KOPT-K1 (cell line): ENCODE measurements at regions not wholly inside any gene's neighbourhood (a gene's known extent, or its start where the extent isn't known, plus 50 kb on each side); places are given as distances from the start of the nearest gene placed in this dataset.

Source experiments
- H3K27ac ChIP-seq: fragments of 200-600 bp; sonication (generic); 2 replicates; pipeline ENCODE4 v1.5.1; 2016; ENCODE audit warnings: antibody characterized with exemption, mild to moderate bottlenecking, low read depth, low read length; ENCODE audit not compliant: poor library complexity, severe bottlenecking
- H3K36me3 ChIP-seq: fragments of 200-600 bp; sonication (generic); 2 replicates; pipeline ENCODE4 v1.5.1; 2017; ENCODE audit warnings: antibody characterized with exemption, mild to moderate bottlenecking, low read length, moderate library complexity; ENCODE audit not compliant: insufficient read depth
- H3K9me3 ChIP-seq: fragments of 200-600 bp; sonication (generic); 2 replicates; pipeline ENCODE4 v1.5.1; 2017; ENCODE audit warnings: antibody characterized with exemption, low read length, mild to moderate bottlenecking; ENCODE audit not compliant: insufficient read depth, poor library complexity, severe bottlenecking

DNA sequence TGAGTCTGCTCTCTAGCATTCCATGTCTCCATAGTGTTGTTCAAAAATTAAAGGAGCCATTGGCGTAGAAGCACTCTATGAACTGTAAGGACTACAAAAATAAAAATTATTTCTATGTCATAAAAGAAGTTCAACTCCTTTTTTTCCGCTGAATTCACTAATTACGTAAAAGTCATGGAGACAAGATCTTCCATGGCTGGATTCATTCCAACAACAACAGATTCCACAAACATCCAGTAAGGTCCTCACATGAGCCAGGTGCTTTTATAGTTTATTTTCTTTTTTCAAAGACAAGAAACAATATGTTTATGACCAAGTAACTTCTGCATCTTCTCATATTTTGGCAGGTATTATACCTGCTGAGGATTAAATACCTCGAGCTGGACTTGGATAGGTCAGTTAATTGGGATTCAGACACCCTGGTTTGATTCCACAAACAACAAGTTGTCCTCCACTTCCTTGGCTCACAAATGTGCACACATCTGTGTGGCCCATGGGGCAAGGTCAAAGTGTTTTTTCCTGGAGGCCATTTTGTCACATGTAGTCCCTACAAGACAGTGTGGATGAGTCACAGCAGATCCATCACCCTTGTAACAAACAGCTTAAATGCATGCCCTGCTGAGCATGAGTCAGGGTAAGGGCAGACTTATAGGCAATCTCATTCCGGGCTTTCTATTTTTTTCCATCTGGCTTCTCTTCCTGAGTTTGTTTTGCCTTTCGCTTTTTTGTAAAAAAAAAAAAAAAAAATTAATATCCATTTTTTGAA, 475.6 kb downstream of the COG6 start:
- H3K9me3 ChIP-seq: no peaks in the 10 kb centered on the region
- H3K27ac ChIP-seq: no peak overlapping the region
- no peaks in the 10 kb centered on the region for H3K36me3 ChIP-seq

DNA sequence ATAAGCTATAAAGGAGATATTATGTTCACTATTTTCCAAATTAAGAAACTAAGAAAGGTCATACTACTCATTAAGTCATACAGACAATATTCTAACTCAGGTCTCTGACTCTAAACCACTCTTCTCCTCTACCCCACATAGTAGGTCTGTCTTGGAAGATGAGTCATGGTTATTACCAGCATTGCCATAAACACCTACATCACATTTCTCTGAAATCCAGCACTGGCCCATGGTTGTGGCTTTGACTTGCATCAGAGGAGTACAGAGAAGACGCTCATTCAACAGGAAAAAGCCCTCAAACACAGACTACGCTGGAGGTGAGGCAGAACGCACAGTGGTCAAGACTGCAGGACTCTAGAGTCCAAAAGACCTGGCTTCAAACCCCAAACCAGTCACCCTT, 476.8 kb downstream of the COG6 start:
- no peaks in the 10 kb centered on the region for H3K36me3 ChIP-seq
- H3K27ac ChIP-seq: no peak overlapping the region
- H3K9me3 ChIP-seq: no peaks in the 10 kb centered on the region

DNA sequence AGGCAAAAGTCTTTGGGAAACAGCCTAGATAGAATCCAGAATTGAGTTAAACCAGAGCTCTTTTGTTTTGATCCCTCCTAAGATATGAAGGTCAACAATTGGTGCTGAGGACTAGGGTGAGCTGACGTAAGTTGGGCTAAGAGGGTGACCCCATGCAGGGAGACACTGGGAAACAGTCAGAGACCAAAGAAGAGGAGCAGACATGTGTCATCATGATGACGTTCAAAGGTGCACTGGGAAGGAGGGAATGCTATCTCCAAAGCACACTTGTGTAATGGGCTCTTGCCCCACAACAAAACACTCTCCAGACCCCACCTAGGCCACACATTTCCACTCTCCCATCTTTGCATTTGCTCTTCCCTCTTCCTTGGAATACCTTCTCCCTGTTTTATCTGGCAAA, 481.4 kb downstream of the COG6 start:
- Histone ChIP-seq H3K36me3 (no peaks in the 10 kb centered on the region), H3K9me3 (no peaks in the 10 kb centered on the region), H3K27ac (no peak overlapping the region)

DNA sequence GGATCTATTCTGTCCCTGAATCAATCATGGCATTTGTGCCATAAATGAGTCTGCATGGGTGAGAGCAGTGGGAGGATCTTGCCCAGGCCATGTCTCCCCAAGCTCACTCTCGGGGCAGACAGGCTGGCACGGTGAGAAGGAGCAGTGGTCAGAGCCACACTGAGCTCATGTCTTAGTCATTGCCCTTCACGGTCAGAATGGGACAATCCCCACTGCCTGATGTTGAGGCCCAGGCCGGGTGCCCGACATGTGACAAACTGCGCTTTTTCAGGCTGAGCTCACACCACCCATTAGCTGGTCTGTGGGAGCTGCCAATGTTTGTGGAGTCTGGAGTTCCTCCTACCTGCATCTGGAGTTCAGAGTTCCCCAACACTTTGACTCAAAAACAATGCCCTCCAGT, 481.9 kb downstream of the COG6 start:
- no peaks in the 10 kb centered on the region for H3K36me3 ChIP-seq
- no peaks in the 10 kb centered on the region for H3K9me3 ChIP-seq
- H3K27ac ChIP-seq: no peak overlapping the region

DNA sequence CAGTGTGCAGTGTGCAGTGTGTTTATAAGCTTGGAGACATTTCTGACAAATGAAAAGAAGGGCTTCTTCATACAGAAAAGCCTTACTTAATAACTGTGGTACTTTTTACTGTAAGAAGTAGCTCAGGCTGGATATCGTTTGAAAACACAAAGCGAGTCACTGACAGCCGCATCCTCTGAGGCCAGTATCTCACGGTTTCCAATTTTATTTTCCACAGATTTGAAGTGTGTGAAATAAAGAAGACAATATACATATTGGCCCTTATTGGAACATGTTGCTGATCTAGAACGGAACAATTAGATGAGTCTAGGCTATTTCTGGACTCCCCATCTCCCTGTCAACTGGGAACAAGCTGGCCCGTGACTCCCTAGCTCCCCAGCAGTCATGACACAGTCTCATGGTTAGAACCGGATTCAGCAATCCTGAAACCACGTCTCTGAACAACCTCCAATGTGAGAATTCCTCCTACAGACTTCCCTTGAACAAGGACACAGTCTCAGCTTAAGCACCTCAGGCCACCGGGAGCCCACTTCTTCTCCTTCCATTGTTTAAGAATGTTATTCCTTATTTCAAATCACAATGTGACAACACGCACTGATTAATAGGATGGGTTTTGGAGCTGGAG, 484.5 kb downstream of the COG6 start:
- Histone ChIP-seq H3K27ac (no peak overlapping the region), H3K9me3 (no peaks in the 10 kb centered on the region), H3K36me3 (no peaks in the 10 kb centered on the region)

DNA sequence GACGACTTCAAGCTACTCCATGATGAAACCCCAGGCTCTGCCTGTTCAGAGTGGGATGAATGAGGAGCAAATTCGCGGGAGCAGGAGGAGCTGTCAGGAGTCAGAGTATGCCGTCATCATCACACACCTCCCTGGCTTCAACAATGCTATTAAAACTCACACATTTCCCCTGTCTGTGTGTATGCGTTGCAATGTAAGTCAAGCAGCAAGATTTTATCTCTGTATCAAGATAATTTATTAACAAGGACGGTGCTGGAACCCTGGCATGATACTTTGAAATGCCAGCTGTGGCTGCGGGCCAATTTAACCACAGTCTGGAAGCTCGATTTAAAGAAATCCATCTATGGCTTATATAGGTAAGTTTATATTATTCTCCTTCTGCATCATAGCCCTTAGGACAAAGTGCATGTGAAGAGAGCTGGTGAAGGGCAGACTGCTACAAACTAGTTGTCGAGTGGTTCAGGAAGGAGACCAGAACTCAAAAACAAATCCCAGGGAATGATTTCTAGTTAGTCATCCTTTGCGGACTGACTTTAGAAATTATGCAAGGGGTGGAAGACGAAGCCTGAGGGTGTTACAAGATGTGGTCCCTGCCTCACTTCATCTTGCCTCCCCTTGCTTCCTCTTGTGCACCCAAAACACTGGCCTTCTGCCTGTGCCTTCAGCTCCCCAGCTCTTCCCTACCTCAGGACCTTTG, 486.5 kb downstream of the COG6 start:
- H3K27ac ChIP-seq: no peak overlapping the region
- no peaks in the 10 kb centered on the region for H3K9me3 ChIP-seq
- H3K36me3 ChIP-seq: no peaks in the 10 kb centered on the region

DNA sequence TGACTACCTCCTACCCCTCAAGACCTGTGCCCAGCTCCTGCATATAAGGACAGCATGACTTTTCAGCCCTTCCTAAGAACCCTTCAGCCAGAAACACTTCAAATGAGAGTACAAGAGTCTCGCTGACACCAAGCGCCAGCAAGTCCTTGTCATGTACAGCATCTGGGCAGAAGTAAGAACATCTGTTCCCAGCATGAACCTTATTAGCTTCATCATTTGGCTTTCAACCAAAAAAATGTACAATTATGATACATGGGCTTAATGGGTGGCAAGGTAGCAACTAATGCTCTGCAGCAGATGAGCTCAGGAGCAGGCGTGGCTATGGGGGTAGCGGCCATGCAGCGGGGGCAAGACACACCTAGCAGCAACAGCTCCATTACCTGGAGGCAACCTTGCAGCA, 487.6 kb downstream of the COG6 start:
- Histone ChIP-seq H3K9me3 (no peaks in the 10 kb centered on the region), H3K36me3 (no peaks in the 10 kb centered on the region), H3K27ac (no peak overlapping the region)

DNA sequence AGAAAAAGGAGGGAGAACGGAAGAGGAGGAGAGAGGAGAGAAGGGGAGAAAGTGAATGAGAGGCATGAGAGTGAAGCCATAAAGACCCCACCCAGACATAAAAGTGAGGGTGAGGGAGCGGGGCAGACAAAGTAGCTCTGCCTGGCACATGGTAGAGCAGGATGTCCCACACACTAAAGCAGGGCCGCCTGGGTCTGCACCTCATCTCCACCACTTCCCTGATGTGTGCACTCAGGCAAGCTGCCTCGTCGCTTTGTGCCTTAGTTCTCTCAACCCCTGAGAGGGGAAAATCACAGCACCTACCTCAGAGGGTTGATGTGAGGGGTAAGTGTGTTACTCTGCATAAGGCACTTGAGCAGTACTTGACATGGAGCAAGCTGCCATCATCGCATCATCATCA, 488.1 kb downstream of the COG6 start:
- Histone ChIP-seq H3K9me3 (no peaks in the 10 kb centered on the region), H3K27ac (no peak overlapping the region), H3K36me3 (no peaks in the 10 kb centered on the region)

DNA sequence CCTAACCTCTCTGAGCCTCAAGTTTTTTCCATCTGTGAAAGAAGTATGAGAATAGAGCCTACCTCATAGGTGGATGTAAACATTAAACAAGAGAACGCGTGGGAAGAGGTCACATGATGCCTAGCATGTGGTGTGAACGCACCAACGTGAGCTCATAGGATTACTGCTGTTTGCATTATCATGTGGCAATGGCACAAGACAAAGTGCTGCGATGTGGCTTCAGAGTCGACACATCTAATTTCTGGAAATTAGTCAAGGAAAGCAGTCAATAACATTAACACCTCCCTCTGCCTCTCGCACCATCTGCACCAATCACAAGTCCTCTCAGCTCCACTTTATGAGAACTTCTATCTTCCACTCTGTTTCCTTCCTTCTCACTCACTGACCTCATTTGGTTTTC, 489.7 kb downstream of the COG6 start:
- Histone ChIP-seq H3K9me3 (no peaks in the 10 kb centered on the region), H3K36me3 (no peaks in the 10 kb centered on the region), H3K27ac (no peak overlapping the region)

DNA sequence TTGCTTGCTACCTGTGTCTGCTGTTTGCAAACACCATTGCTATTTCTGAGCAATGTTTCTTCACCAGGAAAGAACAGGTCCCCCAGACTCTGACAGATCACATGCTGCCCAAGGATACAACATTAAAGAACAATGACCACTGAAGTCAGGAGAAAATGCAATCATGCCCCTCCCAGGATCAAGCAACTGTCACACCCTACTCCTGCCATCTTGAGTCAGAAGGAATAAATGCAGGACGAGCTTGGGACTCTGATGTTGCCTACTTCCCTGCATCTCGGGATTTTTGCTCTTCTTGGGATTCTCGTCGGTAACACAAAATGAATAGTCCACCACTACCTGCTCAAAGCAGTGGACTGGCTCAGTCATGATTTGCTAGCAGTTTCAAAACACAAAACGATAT, 490.6 kb downstream of the COG6 start:
- Histone ChIP-seq H3K27ac (no peak overlapping the region), H3K36me3 (no peaks in the 10 kb centered on the region), H3K9me3 (no peaks in the 10 kb centered on the region)

DNA sequence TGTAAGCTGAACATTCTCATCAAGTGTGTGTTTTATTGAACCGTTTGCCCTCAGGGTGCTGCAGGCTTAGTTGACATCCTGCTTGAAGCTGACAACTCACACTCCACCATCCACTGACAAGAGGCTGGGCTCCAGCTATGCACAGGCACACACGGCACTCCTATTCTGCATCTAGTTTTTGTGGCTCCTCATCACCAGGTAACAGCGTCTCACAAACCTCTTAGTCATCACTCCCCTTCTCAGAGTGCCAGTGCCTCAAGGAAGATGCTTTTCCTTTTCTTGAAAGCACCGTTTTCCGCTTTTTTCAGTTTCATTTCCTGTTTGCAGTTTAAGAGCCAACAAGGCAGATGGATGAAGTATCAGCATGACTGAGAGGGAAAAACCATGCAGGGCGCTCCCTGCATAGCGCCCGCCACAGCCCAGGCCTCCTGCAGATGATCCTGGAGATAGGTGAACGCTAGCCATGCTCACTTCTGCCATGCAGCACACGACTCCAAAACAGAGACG, 491.2 kb downstream of the COG6 start:
- Histone ChIP-seq H3K36me3 (no peaks in the 10 kb centered on the region), H3K9me3 (no peaks in the 10 kb centered on the region)

DNA sequence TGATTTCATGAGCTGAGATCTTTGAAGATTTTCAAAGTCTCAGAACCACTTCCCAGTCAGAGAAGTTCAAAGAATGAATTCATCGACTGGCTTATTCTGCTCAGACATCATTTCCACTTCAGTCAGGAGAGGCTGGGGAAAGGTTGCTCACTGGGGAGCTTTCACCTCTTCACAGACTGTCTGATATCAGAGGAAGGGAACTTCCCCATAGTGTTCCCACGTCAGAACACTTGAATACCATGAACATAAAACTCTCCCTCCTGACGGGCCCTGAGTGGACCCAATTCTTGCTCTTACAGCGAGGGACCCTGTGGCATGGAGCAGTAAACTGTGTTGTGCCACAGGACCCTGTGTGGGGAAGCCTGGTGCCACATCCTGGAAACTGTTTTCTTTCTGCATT, 492.6 kb downstream of the COG6 start:
- Histone ChIP-seq H3K36me3 (no peaks in the 10 kb centered on the region), H3K9me3 (no peaks in the 10 kb centered on the region), H3K27ac (no peak overlapping the region)

More for the DNA sequence above, 491.2 kb downstream of the COG6 start:
- no peak overlapping the region for H3K27ac ChIP-seq

DNA sequence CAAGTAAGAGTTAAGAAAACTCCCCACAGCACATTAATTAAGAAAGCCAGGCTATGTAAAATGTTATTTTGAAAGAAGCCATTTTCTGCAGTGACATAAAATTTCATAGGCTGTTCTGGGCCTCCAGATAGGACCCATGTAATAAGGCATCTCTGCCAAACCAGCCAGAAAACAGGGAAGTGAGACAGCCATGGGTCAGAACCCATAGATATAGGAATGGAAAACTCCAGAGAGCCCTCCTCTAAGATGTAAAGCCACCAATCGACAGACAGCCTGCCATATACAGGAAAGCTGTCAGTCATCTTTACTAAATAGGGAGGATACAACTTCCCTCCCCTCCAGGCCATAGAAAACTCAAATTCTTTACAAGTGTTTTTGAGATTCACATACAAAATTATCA, 493.3 kb downstream of the COG6 start:
- Histone ChIP-seq H3K36me3 (no peaks in the 10 kb centered on the region), H3K9me3 (no peaks in the 10 kb centered on the region), H3K27ac (no peak overlapping the region)

DNA sequence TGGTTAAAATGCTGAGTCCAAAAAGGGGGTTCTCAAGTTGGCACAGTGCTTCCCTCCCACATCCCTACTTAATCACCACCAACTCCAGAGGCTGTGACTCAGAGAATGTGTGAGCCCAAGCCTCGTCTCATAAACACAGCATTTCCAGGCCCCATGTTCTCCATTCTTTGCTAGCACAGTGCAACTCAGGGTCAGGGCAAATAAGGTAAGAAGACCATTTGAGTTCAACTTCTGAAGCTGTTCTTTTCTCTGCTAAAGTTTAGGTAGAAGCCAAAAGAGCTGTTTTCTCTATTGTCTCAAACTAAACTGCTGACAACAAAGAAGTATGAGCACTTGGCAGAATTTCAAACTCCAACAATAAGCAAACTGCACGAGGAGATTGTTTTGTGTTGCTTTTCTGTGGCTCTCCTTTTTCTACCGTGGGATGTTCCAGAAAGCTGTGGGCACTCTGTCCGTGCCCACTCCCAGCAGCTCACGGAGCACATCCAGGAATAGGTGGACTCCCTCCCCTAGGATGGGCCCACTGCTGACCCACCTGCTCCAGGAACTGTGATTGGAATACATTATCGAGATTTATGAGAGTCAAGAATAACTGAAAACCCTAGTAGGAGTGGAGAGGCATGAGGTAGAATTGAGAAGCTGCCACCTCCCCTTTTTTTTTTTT, 494.3 kb downstream of the COG6 start:
- no peaks in the 10 kb centered on the region for H3K36me3 ChIP-seq
- H3K27ac ChIP-seq: no peak overlapping the region
- no peaks in the 10 kb centered on the region for H3K9me3 ChIP-seq

DNA sequence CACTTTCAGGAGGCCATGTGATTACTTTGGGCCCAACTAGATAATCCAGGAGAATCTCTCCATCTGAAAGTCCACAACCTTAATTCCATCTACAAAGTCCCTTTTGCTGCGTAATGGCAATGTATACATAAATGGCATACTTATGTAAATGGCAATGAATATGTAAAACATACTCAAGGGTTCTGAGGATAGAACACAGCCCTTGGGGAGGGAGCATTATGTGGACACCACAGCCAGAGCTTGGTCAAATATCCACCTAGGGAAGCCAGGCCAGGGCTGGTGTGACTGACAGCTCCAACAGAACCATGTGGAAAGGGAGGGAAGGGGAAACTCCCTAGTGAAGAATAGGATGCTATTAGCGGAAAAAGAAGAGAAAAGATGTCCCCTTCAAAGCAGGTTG, 496.2 kb downstream of the COG6 start:
- Histone ChIP-seq H3K27ac (no peak overlapping the region), H3K36me3 (no peaks in the 10 kb centered on the region), H3K9me3 (no peaks in the 10 kb centered on the region)
